GM19023 (cell line): ENCODE measurements at regions not wholly inside any gene's neighbourhood (a gene's known extent, or its start where the extent isn't known, plus 50 kb on each side); places are given as distances from the start of the nearest gene placed in this dataset.
A peak's percentile ranks its signal among the peaks of the same experiment; 100 is the strongest.

Source experiments
- ATAC-seq: cut with Tn5 transposase; IDR thresholded peaks from one replicate; pipeline ENCODE4 v1.9.1; 2021; ENCODE audit warnings: mild to moderate bottlenecking, moderate library complexity; ENCODE audit not compliant: unreplicated experiment

DNA sequence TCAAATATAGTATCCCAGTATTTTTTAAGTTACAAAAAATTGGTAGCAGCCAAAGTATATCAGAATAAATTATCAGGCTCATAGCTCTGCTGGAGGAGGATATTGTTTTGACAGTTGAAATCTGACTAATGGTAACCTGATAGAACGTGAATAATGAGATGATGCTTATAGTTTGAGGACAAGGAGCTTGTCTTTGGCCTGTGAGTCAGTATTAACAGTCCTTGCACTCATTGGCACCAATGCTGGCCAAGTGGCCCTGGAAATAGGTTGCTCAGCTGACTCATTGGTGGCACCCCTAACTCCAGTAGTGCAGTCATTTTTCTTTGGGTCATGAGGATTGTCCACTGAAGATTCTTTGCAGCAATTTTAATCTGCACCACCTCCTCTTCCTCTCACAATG lies 203.3 kb upstream of the JADE1 start:
- no peak for ATAC-seq

DNA sequence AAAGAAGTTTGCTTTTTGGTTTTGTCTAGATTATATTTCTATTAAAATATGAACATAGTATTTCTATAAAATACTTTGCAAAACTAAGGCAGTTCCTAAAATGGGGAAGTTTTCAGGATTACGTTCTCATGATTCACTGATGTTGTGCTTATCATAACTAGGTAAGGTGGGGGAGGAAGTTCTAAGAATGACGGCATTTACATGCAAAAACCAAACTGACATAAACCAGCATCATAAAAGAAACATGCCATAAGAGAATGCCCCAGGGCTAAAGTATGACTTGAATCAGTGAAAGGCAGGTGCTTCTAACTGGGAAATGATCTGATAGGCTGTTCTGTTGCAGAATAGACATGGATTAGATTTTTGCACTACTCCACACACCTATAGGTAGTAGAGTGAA lies 204.7 kb upstream of the JADE1 start:
- no peak for ATAC-seq

DNA sequence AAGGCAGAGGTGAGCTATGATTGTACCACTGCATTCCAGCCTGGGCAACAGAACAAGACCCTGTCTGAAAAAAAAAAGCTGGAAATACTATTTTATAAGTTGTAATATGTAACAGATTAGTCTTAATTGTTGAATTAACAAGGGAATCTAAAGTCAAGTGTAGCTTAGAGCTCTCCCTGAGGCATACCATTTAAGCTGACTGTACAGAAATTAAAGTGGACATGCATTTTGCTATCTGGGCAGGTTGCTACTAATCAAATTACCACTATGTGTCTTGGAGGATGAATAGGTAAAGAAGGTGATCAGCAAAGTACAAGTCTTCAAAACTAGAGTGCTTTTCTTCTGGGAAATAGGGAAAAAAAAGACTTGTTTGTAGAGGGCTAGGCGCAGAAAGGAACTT lies 205.3 kb upstream of the JADE1 start:
- ATAC-seq, result no peak

DNA sequence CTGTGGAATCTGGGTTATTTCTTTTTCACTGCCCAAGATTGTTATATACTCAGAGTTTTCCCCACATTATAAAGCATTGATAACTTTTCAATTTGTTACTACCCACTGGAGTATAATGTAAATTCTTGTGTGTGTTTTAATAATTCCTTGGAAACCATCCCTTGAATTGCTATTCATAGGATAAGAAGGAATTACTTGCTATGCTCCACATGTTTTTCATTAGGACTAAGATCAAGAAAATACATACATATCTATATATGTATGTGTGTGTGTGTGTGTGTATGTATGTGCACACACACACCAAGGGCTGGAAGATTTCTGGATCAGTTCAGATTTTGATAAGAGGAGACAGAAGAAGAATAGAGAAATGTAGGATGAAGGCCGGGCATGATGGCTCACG lies 206.4 kb upstream of the JADE1 start:
- ATAC-seq, result no peak

DNA sequence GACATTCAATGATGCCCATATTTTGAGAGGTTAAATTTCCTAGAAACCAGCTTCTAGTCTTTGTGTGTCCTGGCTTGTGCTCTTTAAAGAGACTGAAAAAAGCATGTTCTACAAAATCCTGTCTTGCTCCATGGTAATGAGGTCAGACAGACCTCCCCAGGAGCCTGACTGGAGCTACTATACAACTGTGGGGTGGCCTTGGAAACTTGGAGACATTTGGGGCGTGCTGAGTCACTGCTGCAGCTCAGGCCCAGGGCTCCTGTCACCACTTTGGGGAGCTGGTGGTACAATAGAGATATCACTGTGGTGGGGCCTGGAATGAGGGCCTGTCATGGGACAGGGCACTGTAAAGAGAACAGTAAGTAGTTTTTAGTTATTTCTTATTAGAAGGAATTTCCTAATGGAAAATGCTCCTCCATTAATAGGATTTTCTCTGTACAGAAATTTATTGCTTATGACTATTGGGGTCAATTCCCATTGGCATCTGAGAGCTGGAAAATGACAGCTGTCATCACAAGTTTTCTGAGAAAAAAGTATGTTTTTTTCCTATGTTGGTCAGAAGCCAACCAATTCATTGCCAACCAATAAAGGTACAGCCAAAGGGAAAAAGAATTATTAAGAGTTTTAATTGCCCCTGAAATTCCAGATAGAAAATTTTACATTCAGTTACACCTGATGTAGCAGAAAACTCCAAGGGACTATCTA lies 207.4 kb upstream of the JADE1 start:
- ATAC-seq, result no peak

DNA sequence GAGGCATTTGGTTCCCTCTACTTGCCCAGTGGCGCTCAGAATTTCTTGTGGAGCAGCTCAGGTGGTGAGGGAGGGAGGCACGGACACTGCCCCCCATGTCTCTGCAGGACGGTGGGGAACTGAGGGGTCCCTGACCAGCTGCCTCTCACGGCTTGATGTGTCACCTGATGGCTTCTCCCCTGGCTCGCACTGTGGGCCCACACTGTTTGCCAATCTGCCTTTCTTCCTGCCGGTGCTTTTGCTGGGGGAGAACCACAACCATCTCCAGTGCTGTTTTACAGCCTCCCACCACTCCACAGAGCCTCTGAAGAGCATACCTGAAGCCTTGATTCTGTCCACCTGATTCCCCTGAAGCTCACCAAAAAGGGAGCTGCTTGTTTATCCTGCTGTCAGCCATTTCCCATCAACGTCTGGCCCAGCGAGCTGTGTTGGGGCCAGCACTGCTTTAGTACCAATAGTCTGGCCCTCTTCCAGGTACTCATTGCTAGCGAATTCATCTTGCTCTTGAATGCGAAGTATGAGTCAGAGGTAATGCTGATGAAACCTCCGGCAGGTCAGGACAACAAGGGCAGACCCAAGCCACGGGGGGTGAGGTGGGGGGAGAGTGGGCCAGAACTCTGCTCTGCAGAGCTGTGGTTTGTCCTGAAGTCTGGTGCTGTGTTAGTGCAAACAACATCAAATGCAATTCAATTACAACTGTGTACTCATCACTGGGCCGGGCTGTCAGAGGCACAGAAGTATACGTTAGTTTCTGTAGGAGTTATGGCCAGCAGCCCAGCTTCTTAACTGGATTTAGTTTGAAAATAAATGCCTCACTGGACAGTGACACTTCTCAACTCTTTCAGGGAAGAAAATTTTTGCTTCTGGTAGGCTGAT lies 208.3 kb upstream of the JADE1 start:
- no peak for ATAC-seq

DNA sequence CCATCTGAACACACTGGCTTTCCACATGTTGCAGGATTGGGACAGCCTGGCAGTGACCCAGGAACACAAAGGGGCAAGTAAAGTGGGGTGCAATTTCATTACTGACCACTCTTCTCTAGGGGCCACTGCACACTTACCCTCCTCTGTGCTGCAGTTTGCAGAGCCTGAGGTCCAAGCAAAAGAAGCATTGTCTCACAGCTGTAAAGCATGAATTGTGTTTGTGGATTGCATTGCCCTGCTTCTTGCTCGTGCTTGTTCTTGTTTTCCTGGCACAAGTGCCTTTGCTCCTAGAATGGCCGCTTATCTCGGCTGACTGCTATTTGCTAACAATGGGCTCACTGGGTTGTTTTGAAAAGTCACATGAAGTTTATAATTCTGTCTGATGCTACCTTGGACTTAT lies 209.1 kb upstream of the JADE1 start:
- ATAC-seq, result no peak

DNA sequence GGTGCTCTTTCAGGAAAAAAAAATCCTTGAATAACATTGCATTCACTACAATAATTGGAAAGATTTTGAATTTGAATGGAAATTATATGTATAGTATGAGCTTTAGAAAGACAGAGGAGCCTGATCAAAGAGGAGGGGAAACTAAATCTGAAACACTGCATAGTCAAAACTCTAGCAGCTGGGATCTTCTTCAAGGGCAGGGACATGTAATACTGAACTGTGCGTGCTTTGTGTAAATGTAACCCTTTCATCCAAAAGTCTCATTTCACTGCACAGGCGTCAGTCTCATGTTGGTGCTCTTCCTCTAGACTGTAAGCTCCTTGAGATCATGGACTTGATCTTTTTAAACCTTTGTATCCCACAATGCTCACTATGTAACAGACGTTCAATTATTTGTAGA lies 212.0 kb upstream of the JADE1 start:
- no peak for ATAC-seq

DNA sequence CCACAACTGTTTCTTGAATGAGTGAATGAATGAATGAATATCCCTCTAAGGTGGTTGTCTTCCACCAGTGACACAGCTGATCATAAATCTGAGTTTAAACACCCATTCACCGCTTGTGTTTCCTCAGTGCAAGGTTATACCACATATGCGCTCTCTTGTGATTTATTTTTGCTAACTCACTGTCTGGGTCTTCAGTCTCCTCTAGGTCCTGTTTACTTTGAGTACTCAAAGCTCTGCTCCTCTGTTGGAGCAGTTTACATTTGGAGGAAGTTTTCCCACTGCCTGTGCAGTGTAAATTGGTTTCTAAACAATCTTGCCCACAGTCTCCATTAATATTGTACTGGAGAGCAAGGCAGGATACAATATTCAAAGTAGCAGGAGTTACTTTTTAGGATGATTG lies 212.6 kb upstream of the JADE1 start:
- ATAC-seq, result no peak

DNA sequence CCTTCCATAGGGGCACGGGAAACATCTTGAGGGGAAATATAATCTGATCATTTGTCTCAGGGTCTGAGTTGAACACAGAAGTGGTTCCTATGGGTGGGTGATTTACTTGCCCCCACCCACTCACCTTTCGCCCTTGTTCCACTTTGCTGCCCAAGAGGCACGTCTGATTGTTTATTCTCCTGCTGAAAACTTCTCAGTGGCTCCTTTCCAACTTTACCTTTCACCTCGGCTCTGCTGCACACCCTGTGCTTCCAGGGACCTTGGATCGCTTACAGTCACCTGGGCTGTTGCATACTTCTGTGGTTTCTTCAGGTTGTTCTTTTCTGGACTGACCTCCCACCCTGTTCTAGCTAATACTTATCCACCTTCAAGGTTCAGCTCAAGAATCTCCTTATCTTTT lies 213.4 kb upstream of the JADE1 start:
- ATAC-seq, result no peak

DNA sequence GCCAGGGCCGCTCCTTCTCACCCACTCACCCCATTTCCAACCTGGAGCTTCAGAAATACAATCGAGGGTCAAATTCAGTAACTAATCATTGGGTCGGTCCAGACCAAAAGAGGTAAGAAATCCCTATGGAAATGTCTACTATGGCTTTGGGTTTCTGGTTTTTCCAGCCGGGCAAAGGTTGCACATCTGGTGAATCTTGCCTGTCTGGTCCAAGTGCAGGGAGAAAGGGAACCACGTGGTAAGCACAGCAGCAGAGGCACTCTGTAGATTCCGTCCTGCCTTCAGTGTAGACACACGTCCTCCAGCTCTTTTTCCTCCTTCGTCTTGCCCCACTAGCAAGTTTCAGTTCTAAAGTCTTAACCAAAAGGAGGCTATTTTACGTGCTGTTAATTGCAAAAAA lies 218.0 kb upstream of the JADE1 start:
- no peak for ATAC-seq

DNA sequence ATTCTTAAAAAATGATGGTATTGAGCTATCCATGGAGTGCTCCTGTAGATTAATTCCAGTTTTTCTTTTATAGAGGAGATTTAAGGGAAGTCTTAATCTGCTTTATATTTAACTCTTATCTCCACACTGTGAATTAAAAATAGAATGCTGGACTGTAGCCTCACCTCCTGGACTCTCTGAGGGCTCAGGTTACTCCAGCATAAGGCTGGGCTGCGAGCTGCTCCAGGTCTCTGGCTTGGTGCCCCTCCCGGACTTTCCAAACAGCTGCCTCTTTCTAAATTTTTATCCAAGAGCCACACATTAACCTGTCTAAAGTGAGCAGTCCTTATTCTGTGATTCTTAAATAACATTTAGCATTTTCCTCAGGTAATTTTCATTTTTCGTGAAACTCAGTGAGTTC lies 218.7 kb upstream of the JADE1 start:
- no peak for ATAC-seq

DNA sequence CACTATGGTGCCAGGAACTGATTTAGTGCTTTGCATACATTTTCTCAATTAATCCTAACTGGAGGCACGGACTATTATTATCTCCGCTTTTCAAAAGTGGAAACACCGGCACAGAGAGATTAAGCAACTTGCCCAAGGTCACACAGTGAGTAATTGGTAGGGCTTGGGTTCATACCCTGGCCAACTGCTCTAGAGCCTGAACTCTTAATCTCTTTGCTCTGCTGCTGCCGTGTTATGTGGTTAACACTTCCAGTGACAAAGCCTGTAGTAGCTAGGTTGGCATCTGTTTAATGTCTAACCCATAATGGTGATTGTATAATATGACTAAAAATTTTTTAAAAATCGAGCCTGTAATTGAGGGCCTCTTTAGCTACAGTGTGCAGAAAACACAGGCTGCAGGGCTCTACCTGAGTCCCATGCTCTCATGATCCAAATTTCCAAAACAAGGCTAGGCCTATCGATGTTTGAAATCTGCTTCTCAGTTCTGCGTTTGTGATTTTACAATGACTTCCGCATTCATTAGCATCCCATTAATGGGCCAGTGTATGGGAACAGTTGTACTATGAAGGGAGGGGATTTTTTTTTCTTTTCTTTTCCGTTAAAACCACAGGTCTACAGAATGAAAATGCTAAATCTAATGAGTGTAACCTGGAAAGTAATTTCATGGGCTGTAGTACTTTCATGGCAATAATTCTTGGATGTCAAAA lies 219.3 kb upstream of the JADE1 start:
- ATAC-seq, result no peak

DNA sequence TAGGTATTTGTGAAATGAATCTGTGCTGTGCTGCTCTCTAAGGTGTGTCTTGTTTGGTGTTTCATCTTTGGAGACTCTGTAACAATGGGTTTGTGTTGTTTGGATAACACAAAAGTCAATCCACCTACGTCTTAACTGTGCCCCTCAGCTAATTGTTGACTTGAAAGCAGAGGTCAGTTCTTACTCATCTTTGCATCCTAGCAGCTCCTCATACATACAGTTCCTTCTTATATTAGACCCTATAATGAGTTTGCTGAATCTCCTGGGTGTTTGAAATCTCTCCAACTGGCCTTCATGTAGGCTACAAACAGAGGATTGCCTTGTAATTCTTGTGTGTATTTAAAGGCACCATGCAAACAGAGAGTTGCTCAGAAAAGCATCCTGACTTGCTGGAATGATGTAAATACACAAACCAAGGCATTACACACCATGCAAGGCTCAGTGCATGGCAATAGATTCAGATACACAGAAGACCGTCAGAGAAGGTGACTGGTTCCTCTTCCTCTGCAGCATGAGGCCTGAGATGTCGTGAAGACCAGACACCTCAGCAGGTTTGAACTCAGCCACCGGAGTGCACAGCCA lies 220.0 kb upstream of the JADE1 start:
- ATAC-seq, result no peak

DNA sequence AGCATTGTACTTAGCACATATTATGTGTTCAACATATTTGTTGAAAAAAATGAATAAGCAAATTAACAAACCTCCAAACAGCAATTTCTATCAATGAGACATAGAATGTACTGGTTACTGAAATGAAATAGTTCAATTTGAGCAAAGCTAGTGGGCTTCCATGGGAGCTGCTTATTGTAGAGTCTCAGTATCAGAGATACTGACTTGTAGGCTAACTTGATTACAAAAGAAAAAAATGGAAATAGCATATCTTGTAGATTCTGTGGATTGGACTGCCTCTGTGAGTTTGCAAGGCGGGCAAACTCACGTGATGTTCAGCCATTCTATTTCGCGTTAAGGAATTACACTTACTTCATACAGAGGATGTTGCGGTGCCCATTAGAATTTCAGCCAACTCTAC lies 222.1 kb upstream of the JADE1 start:
- ATAC-seq, result no peak

DNA sequence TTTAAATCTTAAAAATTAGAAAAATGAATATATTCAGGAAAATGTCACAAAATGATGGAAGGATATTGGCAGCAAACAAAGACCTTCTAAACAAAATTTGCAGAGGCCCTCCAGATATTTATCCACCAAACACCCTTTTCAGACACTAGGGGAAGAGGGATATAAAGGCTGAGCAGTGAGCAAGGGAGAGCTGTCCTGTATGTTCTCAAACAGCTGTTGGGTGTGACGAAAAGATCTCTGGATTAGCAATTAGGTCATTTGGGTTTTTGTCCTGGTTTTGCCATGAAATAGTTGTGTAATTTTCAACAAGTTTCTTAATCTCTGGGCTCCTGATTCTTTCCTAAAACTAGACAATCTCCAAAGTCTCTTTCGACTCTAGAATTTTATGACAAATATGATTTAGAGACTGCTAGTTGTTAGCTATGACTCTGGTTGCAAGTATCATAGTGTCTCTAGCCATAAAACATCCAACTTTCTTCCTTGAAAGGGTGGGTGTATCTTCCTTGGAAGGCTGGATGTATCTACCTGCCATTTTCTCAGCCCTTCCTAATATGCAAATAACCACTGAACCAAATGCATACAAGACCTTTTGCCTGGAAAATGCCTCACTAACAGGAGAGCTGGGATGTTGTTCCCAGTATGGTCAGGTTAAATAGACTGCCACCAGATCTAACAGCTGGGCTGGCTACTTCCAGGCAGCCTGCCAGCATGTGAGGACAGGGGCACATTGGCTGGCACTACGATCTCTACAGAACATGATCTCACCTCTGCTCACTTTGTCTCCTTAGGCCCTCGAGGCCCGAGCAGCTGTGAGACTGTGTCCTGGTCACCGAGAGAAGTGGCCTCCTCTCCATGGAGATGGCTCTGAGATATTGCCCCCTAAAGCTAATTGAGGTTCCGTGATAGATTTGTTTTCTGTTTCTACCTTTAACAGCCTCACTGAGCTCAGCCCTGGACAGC lies 225.5 kb upstream of the JADE1 start:
- no peak for ATAC-seq

DNA sequence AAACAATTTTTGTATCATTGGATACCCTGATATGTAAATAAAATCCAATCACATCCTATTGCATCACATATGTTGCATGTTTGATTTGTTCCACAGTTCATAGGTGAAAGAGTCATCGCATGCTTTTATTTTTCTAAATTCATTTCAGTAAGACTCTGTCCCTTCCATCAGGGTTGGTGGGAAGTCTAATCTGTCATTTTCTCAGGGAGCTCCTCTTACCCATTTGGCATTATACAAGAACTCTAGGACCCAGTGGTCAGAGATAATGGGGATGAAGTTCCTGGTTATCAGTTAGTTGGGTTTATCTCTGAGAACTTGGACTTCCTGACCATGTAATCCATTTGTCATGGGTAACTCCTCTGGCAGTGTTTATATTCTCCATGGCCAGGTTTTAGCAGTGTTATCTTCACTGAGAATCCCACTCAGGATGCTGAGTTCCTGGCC lies 227.1 kb upstream of the JADE1 start:
- ATAC-seq, result no peak

DNA sequence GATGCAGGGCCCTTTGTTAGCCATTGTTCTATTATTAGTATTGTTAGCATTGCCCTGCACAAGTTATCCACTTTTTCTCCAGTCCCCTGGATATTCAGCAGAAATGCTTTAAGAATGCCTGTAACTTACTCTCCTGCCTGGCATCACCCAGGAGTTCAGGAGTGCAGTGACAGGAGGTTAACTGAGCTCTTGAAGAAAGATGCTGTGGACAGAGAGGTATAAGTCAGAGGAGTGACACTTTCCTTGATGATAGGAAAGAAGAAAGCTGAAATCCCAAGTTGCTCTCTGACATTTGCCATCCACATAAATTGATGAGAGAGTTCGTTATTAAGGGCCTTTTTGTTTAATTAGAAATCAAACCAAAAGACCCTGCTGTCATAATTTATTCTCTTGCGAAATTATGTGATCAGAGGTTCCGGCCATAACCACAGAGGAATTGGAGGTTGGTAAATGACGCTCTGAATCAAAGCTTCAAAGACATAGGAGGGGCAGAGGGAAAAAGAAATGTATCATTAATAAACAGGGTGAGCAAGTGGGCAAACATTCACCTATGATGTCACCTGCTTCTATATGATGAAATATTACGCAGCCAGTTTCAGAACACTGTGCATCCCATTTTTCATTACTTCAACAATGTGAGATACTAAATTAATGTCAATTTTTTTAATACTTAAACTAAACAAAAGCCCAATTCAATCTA lies 230.2 kb upstream of the JADE1 start:
- no peak for ATAC-seq

DNA sequence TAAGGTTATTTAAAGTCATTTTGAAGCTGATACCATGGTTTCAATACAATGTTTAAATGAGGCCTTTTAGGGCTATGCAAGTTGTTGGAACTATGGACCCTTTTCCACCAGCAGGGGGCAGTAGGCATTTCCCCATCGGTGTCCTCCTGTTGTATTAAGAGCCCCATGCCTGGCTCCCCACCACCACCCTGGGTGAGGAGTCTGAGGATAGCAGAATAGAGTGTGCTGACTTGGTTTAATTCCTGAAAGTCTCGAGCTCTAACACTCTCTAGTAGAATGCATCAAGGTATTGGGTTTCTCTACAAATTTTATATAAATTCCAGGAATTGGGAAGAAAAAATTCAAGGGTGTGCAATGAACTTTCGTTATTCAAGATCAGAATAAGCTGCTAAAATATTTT lies 234.8 kb upstream of the JADE1 start:
- peak; percentile 93 for ATAC-seq
